HG03196 (cell line): ENCODE measurements at regions not wholly inside any gene's neighbourhood (a gene's known extent, or its start where the extent isn't known, plus 50 kb on each side); places are given as distances from the start of the nearest gene placed in this dataset.
A peak's percentile ranks its signal among the peaks of the same experiment; 100 is the strongest.
"Not testable (repeated sequence)": the region's sequence is repeated elsewhere in the genome, so short reads cannot be mapped to it uniquely, and the experiment has no call there.

Experiments used
- ATAC-seq: cut with Tn5 transposase; IDR thresholded peaks from one replicate; pipeline ENCODE4 v1.9.1; 2021; ENCODE audit not compliant: unreplicated experiment

DNA sequence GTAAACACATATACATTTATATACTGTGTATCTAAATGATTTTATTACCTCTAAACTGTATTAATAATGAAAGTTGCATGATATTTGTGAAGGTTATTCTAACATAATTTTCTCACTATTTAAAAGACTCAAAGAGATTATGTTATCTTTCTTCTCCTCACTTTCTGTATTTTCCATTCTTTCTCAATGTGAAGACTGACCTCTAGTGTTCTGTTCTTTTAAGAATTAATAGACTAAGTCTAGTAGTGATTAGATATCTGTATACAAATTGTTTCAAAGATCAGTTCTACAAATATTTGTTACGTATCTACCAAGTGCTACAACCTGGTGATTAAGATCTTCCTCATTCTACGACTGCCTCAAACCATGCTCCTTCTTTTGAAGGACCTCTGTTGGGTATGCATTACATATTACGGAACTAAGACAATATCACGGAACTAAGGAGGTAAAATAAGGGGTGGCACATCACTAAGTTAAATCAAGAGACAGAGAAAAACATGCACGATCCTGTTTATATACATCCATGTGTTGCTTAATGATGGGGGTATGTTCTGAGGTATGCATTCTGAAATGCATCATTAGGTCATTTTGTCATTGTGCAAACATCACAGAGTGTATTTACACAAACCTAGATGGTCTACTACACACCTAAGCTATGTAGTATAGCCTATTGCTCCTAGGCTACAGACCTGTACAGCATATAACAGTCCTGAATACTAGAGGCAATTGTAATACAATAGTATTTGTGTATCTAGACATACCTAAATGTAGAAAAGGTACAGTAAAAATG, 161.5 kb upstream of the KBTBD8 start:
- ATAC-seq, result no peak

DNA sequence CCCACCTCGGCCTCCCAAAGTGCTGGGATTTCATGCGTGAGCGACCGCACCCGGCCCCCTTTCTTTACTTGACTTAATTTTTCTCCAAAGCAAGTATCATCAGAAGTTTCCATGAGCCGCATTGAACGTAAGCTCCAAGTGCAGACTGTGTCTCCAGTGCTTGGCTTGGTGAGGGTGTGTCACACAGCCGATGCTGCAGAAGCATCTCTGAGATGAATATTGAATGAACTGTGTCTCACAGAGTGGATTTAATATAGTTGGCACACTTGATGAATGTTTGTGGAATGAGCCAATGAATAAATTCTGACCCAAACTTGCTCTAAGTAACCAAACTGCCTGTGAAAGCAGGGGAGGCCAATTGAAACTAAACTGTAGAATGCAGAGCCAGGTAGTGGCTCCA, 159.4 kb upstream of the KBTBD8 start:
- ATAC-seq, result no peak

DNA sequence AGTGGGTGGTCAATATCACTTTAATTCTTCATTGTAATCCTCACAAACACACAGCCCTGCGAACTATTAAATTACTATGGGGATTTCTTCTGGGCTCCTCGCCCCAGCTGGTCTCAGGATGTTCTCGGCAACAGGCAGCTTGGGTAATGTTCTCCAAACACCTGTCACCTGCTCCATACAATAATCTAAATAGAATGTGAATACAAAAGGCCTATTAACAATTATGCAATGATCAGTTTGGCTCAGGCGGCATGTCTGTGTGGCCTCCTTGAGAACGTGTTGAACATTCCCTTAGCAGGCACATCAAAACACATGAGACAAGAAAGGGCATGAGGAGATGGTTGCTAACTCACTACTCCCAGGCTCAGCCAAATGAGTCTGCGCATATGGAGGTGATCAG, 158.6 kb upstream of the KBTBD8 start:
- no peak for ATAC-seq

DNA sequence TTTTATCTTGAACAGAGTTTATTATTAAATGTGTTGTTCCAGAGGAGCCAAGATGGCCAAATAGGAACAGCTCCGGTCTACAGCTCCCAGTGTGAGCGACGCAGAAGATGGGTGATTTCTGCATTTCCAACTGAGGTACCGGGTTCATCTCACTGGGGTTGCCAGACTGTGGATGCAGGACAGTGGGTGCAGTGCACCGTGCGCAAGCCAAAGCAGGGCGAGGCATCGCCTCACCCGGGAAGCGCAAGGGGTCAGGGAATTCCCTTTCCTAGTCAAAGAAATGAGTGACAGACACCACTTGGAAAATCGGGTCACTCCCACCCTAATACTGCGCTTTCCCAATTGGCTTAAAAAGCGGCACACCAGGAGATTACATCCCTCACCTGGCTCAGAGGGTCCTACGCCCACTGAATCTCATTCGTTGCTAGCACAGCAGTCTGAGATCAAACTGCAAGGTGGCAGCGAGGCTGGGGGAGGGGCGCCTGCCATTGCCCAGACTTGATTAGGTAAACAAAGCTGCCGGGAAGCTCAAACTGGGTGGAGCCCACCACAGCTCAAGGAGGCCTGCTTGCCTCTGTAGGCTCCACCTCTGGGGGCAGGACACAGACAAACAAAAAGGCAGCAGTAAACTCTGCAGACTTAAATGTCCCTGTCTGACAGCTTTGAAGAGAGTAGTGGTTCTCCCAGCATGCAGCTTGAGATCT, 155.2 kb upstream of the KBTBD8 start:
- not testable (repeated sequence) for ATAC-seq

GRCh38 chr3:66851894-66852613, 146.1 kb upstream of the KBTBD8 start:
- ATAC-seq, result no peak

- no peak for ATAC-seq
Observed at GRCh38 chr3:66854601-66855151, 143.4 kb upstream of the KBTBD8 start.

GRCh38 chr3:66856533-66856932, 141.6 kb upstream of the KBTBD8 start:
- peak; percentile 86 for ATAC-seq

DNA sequence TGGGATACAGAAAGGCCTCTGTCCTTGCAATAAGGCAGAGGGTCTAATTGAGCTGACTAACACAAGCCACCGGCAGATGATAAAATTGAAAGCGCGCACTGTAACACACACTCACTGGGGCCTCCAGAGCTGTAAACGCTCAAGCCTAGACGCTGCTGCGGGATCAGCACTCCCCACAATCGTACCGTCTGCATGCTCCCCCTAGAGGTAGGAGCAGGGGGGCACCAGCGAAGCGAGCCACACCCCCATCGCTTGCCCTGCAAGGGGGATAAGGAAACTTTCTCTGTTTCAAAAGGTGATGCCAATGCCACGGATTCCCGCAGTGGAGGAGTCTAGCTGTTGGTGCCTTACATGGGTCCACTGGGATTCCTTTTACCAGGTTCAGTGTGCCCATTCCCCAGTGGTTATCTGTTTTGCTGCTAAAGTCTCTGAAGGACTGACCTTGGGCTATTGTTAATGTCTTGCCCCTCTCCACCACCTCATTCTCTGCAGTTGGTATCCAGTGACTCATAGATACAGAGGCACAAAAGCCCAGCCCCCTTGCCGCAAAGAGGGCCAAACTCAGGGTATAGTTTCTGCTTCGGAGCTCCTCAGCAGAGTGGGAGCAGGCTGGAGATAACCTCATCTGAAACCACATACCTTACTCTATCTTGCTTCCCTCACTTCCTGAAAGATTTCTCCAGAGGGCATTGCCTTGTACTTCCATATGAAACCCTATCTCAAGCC, 139.3 kb upstream of the KBTBD8 start:
- ATAC-seq, result no peak

GRCh38 chr3:66860771-66861170, 137.3 kb upstream of the KBTBD8 start:
- ATAC-seq, result no peak

- no peak for ATAC-seq
Observed at GRCh38 chr3:66863205-66864111, 134.6 kb upstream of the KBTBD8 start.

- ATAC-seq, result no peak
Observed at GRCh38 chr3:66884659-66885058, 113.4 kb upstream of the KBTBD8 start.

DNA sequence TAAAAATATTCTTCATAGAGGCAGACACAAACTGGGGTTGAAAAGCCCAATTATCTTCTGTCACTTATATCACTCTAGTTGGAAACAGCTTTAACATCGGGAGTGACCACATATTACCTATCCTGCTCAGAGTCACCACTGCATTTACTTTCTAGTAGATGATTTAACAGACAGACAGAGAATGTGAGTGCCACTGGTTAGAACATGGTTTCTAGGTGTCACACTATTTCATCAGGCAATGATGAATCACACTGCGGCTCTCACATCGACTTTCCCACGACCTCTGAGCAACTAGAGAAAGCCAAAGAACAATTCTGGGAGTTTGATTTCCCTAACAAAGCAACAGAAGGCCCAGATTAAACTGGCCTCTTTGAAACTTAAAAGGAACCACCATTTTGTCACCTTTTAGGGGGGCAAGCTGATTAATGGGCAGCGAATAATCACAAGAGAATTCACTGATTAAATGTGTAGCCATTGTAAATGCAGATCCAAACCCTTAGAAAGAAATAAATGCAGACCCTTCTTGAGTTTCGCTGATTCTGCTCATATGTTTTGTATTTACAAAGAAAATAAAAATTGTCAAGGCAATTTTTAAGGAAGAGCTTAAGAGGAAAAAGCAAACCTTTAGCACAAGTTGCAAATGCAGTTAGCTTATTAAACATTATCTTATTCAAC, 112.6 kb upstream of the KBTBD8 start:
- no peak for ATAC-seq

DNA sequence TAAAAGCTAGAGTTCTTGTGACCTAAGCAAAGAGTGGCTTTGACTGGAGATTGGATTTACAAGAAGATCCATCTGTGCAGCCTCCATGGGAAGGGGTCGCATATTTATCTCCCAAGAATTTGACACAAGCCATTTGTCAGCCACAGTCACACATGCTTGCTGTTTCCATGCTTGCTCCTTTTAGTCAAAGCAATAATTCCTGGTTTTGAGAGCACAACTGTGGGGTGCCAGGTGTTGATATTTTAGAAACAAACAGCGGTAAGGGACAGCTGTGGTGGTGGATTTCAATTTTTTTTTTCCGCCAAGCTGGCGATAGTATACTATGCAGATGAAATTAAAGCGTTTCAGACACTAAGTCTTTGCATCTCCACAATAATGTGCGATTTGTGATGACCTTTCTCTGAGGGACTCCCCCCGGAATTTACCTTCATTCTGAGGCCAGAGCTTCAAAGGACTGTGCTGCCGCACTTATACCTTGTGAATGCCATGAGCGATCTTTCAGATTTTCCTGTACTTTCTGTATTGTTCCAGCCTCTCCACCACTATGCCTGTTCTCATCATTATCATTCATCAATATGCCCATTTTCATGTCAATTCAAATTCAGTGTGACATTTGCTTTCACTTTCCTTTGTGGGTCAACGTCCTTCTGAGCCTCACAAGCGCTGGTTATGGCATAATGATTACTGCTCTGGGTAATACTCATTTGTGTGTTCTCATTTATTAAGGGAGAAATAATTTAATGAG, 108.2 kb upstream of the KBTBD8 start:
- ATAC-seq, result no peak

DNA sequence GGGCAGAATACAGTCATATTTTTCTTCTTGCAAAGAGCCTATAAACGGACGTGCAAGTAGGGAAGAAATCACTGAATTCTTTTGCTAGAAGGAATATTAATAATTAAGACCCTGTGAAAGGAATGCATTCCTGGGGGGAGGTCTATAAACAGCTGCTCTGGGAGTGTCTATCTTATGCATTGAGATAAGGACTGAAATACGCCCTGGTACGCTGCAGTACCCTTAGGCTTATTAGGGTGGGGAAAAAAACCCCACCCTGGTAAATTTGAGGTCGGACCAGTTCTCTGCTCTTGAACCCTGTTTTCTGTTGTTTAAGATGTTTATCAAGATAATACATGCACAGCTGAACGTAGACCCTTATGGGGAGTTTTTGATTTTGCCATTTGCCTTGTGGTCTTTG, 100.0 kb upstream of the KBTBD8 start:
- no peak for ATAC-seq

DNA sequence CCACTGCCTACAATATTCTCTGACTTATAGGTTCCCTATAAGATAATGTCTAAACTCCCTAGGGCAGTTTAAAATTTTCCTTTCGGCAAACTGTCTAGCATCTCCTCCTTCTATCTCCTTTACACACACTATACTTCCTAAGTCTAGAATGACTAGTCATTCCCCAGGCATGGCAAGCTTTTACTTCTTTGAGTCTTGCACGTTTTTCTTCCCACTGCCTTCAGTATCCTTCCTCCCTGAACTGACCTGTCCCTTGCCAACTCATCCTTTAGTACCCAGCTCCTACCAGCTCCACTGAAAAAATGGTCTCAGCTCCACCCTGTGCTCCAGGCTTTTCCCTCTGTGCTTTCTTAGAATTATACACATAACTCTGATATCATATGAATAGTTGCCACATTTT, 93.8 kb upstream of the KBTBD8 start:
- no peak for ATAC-seq

GRCh38 chr3:66904831-66905493, 93.1 kb upstream of the KBTBD8 start:
- no peak for ATAC-seq

GRCh38 chr3:66907136-66907535, 91.0 kb upstream of the KBTBD8 start:
- ATAC-seq, result no peak
